G401.6 (cell line): ENCODE measurements at regions not wholly inside any gene's neighbourhood (a gene's known extent, or its start where the extent isn't known, plus 50 kb on each side); places are given as distances from the start of the nearest gene placed in this dataset.
"Not testable (repeated sequence)": the region's sequence is repeated elsewhere in the genome, so short reads cannot be mapped to it uniquely, and the experiment has no call there.

Experiments used
- FAIRE-seq: peaks from 2 replicates; lab custom pipeline; 2012; peaks lifted over from hg19 to GRCh38; lab: Jason Lieb, UNC

DNA sequence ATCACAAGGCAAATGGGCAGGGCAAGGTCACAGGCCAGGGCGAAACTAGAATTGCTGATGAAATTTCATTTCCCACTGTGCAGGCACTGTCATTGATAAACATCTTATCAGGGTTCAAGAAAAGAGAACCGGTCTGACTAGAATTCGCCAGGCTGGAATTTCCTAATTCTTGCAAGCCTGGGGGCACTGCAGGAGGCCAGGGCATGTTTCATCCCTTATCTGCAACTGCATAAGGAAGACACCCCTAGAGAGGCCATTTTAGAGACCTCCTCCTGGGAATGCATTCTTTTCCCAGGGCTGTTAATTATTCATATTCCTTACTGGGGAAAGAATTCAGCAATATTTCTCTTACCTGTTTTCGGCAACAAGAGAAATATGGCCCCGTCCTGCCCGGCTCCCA is 266.2 kb upstream of the CYLC2 start:
- no peak for FAIRE-seq

- FAIRE-seq, result no peak
Measured at GRCh38 chr9:102714184-102714583, 280.9 kb upstream of the CYLC2 start.

- not testable (repeated sequence) for FAIRE-seq
Measured at GRCh38 chr9:102712910-102713309, 282.2 kb upstream of the CYLC2 start.

GRCh38 chr9:102700936-102701335 is 294.2 kb upstream of the CYLC2 start:
- FAIRE-seq, result no peak

DNA sequence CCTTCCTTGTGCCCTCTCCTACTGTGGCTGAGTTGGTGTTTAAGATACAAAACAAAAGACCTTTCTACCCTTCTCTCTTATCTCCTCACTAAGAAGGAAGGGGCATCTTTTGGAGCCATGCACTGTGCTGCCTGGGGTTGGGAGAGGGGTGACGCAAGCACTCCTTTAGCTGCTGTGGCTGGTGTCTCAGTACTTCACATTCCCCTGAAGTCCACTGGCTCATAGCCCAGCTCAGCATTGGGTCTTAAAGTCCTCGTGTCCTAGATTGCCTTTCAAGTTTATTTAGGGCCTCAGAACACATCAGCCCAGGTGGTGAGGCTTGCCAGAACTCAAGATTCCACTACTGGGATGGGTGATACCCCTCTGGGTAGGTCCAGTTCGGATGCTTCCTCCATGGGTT is 325.9 kb upstream of the CYLC2 start:
- no peak for FAIRE-seq

- FAIRE-seq, result no peak
Measured at GRCh38 chr9:102652471-102652870, 342.7 kb upstream of the CYLC2 start.

- no peak for FAIRE-seq
Measured at GRCh38 chr9:102650896-102651295, 344.2 kb upstream of the CYLC2 start.

GRCh38 chr9:102642651-102643050 is 352.5 kb upstream of the CYLC2 start:
- FAIRE-seq, result no peak

DNA sequence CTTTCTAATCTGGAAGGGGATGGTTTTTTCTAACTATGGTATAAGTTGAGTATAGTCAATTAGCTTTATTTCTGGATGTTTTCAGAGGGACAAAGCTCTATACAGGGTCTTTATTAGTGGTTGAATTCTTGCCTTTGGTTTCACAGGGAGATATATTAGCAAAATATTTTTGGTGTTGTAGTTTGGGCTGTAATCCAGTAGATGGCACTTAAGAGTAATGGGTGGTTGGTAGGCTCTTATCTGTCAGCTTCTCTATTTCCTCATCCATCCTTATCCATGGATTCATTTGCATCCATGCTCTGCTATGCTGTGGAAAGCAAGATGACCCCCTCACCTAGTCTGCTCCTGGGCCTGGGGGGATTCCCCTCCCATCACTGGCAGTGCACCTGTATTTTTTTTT is 363.6 kb upstream of the CYLC2 start:
- FAIRE-seq, result no peak

DNA sequence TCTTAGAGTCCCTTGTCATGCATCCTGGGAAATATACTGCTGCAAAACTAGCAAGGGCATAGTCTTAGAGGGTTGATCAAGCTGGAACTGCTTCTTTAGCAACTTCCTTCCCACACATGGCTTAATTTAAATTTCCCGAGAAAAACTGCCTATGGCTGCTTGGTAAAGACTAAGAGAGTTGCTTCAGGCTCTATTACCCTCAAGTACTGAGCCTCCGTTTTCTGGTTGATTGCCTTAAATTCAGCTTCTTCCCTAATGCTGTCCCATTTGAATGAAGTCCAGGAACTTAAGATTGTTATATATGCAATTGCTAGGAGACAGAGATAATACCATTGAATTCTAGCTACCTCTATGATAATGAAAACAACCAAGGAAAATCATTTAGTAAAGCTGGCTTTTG is 385.7 kb upstream of the CYLC2 start:
- FAIRE-seq, result no peak

DNA sequence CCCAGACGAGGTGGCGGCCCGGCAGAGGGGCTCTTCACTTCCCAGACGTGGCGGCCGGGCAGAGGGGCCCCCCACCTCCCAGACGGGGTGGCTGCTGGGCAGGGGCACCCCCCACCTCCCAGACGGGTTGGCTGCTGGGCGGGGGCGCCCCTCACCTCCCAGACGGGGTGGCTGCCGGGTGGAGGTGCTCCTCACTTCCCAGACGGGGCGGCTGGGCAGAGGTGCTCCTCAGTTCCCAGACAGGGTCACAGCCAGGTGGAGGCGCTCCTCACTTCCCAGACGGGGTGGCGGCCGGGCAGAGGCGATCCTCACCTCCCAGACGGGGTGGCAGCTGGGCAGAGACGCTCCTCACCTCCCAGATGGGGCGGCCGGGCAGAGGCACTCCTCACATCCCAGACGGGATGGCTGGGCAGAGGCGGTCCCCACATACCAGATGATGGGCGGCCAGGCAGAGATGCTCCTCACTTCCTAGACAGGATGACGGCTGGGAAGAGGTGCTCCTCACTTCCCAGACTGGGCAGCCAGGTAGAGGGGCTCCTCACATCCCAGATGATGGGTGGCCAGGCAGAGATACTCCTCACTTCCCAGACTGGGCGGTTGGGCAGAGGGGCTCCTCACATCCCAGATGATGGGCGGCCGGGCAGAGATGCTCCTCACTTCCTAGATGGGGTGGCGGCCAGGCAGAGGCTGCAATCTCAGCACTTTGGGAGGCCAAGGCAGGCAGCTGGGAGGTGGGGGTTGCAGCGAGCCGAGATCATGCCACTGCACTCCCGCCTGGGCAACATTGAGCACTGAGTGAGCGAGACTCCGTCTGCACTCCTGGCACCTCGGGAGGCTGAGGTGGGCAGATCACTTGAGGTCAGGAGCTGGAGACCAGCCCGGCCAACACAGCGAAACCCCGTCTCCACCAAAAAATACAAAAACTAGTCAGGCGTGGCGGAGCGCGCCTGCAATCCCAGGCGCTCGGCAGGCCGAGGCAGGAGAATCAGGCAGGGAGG is 391.6 kb upstream of the CYLC2 start:
- not testable (repeated sequence) for FAIRE-seq

GRCh38 chr9:102594241-102594640 is 400.9 kb upstream of the CYLC2 start:
- no peak for FAIRE-seq

- no peak for FAIRE-seq
Measured at GRCh38 chr9:102587281-102587680, 407.9 kb upstream of the CYLC2 start.

GRCh38 chr9:102569436-102569835 is 425.7 kb upstream of the CYLC2 start:
- no peak for FAIRE-seq

DNA sequence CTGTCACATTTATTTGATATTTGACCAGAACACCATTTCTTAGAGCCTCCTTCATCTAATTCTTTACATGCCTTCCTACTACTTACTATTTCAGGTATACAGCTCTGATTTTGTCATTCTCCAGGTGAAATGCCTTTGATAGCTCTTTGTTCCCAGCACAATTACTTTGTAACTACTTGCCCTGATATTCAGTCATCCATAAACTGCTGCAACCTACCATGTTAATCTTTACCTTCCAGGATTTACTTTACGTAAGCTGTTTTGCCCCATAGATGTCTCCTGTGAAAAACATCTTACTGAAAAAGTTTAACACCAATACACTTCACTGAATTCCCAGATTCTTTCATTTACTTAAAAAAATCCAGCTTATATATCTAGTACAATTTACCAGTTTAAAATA is 443.8 kb upstream of the CYLC2 start:
- no peak for FAIRE-seq

DNA sequence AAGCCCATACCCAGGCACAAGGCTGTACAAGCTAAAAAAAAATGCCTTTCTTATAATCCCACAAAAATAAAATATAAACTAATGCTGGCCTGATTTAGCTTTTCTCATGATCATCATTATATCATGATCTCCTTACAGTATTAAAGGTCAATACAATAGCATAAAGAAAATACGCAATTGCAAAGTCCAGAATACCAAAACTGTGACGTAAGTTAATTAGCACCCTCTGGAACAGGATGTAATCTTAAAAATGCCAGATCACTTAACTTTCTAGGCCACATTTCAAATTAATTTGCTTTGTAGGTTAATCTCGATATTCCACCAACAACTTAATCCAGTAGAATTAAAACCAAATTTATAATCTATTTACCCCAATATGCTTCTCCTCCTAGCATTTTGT is 444.2 kb upstream of the CYLC2 start:
- no peak for FAIRE-seq

GRCh38 chr9:102550266-102550665 is 444.9 kb upstream of the CYLC2 start:
- no peak for FAIRE-seq

GRCh38 chr9:102534031-102534430 is 461.1 kb upstream of the CYLC2 start:
- no peak for FAIRE-seq

DNA sequence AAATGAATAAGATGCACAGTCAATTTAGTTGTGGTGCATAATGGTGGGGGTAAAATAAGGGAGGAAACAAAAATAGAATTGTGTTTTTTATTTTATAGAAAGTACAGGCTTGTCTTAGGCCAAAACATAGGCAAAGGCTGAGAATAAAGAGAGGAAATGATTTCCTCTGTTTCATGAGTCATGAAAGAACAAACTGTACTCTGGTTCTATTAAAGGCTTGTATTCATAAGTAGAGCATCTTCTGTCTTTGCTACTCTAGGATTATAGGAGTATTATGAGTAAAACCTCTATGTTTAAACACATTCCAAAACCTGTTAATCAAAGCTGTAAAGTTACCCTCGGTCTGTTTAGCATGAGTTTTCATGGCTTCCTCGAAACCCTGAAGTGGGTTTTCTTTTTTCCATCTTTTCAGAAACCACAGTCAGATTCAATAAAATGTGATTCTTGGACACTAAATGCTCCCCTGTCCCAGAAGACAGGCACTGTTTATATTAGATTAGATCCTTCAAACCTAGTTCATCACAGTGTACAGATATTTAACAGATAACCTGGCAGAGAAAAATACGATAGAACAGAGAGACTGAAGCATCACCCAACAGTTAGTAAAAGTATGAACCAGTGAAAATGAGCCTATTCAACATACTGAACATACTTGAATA is 473.9 kb upstream of the CYLC2 start:
- FAIRE-seq, result no peak

DNA sequence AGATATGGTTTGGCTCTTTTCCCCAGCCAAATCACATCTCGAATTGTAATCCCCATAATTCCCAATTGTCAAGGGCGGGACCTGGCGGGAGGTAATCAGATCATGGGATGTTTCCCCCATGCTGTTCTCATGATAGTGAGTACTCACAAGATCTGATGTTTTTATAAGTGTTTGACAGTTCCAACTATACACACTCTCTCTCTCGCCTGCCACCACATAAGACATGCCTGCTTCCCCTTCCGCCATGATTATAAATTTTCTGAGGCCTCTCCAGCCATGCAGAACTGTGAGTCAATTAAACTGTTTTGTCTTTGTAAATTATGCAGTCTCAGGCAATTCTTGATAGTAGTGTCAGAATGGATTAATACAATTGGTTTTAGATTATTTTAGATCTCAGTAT is 475.7 kb upstream of the CYLC2 start:
- FAIRE-seq, result no peak

GRCh38 chr9:102518324-102518723 is 476.8 kb upstream of the CYLC2 start:
- FAIRE-seq, result no peak

- FAIRE-seq, result no peak
Measured at GRCh38 chr9:102514541-102514940, 480.6 kb upstream of the CYLC2 start.

DNA sequence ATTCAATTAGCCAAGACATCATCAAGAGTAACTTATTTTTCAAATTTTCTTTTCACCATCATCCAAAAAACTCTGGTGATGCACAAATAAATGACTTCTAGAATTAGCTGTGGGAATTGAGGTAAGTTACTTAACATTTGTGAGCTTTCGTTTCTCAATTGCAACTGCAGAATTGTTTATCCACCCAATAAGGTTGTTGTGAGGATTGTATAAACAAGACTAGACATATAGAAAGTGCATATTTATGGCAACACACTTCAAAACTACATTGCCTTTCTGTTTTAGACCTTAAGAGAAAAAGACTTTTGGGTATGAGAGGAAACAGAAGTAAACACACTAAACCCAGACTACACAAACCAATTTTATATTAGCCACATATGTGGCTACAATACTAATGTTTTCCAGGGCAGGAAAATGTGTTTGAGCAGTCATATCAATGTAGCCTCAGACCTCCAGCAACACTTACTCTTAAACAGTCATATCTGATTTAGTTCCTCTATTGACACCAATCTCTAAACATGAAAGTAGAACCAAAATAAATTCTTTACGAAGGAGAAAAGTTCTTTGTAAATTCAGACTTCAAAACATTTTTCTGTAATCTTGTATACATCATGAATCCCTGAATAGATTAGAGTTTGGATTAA is 488.0 kb upstream of the CYLC2 start:
- FAIRE-seq, result no peak
